Fibroblast of skin of abdomen (primary cell): ENCODE measurements at regions not wholly inside any gene's neighbourhood (a gene's known extent, or its start where the extent isn't known, plus 50 kb on each side); places are given as distances from the start of the nearest gene placed in this dataset.

Experiments
- DNase-seq: peaks from one replicate; pipeline ENCODE4 v3.0.0-alpha.2; 2013

- DNase-seq: no peak
Measured at GRCh38 chr16:65948361-65948760, 418.1 kb upstream of the CDH5 start.

GRCh38 chr16:65947951-65948350 lies 418.5 kb upstream of the CDH5 start:
- no peak for DNase-seq

- no peak for DNase-seq
Measured at GRCh38 chr16:65945493-65945892, 421.0 kb upstream of the CDH5 start.

GRCh38 chr16:65944361-65944760 lies 422.1 kb upstream of the CDH5 start:
- DNase-seq: no peak

GRCh38 chr16:65940711-65941110 lies 425.8 kb upstream of the CDH5 start:
- DNase-seq: no peak

GRCh38 chr16:65938083-65938482 lies 428.4 kb upstream of the CDH5 start:
- DNase-seq: no peak

GRCh38 chr16:65937455-65937854 lies 429.0 kb upstream of the CDH5 start:
- no peak for DNase-seq

- DNase-seq: no peak
Measured at GRCh38 chr16:65936096-65936495, 430.4 kb upstream of the CDH5 start.

GRCh38 chr16:65934443-65934842 lies 432.0 kb upstream of the CDH5 start:
- DNase-seq: no peak

- DNase-seq: no peak
Measured at GRCh38 chr16:65933703-65934102, 432.8 kb upstream of the CDH5 start.

- DNase-seq: peak; percentile 12
Measured at GRCh38 chr16:65932350-65933072, 434.0 kb upstream of the CDH5 start.

GRCh38 chr16:65922923-65923322 lies 443.6 kb upstream of the CDH5 start:
- DNase-seq: no peak

- no peak for DNase-seq
Measured at GRCh38 chr16:65919986-65920376, 446.5 kb upstream of the CDH5 start.

GRCh38 chr16:65919145-65919985 lies 447.1 kb upstream of the CDH5 start:
- no peak for DNase-seq

GRCh38 chr16:65917466-65917865 lies 449.0 kb upstream of the CDH5 start:
- DNase-seq: no peak

- no peak for DNase-seq
Measured at GRCh38 chr16:65916995-65917394, 449.5 kb upstream of the CDH5 start.

GRCh38 chr16:65910291-65910690 lies 456.2 kb upstream of the CDH5 start:
- no peak for DNase-seq

GRCh38 chr16:65909310-65910050 lies 457.0 kb upstream of the CDH5 start:
- peak; percentile 6 for DNase-seq

- no peak for DNase-seq
Measured at GRCh38 chr16:65908568-65908967, 457.9 kb upstream of the CDH5 start.

GRCh38 chr16:65905331-65905730 lies 461.2 kb upstream of the CDH5 start:
- no peak for DNase-seq

- no peak for DNase-seq
Measured at GRCh38 chr16:65896448-65897153, 469.9 kb upstream of the CDH5 start.

GRCh38 chr16:65895906-65896305 lies 470.6 kb upstream of the CDH5 start:
- DNase-seq: no peak

GRCh38 chr16:65895486-65895885 lies 471.0 kb upstream of the CDH5 start:
- DNase-seq: no peak
